ENCODE measurements at regions not wholly inside any gene's neighbourhood (a gene's known extent, or its start where the extent isn't known, plus 50 kb on each side); places are given as distances from the start of the nearest gene placed in this dataset.
"Not testable (repeated sequence)": the region's sequence is repeated elsewhere in the genome, so short reads cannot be mapped to it uniquely, and the experiment has no call there.

DNA sequence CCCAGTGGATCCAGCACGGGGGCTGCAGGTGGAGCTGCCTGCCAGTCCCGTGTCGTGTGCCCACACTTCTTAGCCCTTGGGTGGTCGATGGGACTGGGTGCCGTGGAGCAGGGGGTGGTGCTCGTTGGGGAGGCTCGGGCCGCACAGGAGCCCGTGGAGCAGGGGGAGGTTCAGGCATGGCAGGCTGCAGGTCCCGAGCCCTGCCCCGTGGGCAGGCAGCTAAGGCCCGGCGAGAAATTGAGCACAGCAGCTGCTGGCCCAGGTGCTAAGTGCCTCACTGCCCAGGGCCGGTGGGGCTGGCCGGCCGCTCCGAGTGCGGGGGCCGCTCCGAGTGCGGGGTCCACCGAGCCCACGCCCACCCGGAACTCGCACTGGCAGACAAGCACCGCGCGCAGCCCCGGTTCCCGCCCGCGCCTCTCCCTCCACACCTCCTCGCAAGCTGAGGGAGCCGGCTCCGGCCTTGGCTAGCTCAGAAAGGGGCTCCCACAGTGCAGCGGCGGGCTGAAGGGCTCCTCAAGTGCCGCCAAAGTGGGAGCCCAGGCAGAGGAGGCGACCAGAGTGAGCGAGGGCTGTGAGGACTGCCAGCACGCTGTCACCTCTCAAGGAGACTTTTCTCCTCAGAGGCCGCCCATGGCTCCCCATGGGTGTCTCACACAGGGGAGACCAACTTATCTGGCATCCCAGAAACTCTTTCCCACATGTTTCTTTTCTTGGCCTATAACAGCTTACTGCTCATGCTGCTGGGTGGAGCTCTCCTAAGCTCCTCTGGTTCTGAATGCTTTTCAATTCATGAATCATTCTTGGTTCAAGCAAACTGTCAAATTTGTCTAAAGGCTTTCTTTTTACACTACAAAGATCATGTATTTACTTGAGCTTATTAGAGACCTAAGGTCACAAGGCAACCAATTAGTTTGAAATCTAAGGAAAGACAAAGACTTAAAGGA lies 885.1 kb downstream of the KCNT2 start:
- H3K4me1 ChIP-seq (ENCODE audit: control insufficient read depth, insufficient read depth, low read length); H3K4me3 ChIP-seq (ENCODE audit: low read length); H3K27ac ChIP-seq (ENCODE audit: low read depth, low read length); H3K36me3 ChIP-seq (ENCODE audit: control insufficient read depth, insufficient read depth, low read length); H3K27me3 ChIP-seq (ENCODE audit: control insufficient read depth, insufficient read depth, low read length); H3K9ac ChIP-seq (ENCODE audit: low read length): not testable (repeated sequence)

GRCh38 chr1:195722146-195722545 lies 886.1 kb downstream of the KCNT2 start:
- H3K4me1 ChIP-seq (ENCODE audit: control insufficient read depth, insufficient read depth, low read length); H3K27ac ChIP-seq (ENCODE audit: low read depth, low read length); H3K27me3 ChIP-seq (ENCODE audit: control insufficient read depth, insufficient read depth, low read length); H3K9ac ChIP-seq (ENCODE audit: low read length); H3K36me3 ChIP-seq (ENCODE audit: control insufficient read depth, insufficient read depth, low read length): not testable (repeated sequence)
- H3K4me3 ChIP-seq (ENCODE audit: low read length): peak overlapping the region; percentile 41

DNA sequence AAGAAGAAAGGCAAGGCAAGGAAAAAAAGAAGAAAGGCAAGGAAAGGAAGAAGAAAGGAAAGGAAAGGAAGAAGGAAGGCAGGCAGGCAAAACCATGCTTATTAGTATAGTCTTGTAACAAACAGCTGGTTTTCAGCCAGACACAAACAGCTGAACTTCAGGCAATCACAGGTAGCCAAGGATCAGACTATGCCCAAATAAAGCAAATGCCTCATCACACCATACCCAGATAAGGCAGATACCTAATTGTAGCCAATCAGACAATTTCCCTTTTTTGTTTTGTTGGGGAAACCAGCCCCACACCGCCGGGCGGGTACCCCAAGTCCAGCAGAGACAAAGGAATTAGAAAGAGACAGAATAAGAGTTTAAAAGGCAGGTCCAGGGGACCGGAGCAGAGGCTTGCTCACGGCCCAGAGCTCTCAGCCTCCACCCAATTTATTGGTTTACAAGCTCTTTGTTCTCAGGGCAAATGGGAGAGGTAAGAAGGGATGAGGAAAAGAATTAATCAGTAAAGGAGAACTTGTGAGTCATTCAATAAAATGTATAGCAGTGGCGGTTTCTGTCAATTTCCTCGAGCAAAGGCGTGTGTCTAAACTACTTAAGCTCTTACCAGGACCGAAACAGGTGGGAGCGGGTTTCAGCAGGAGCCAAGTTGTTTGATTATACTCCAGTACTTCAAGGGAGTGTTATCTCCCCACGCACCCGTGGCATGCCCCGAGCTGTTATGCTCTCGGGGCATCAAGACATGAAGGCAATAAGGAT lies 886.8 kb downstream of the KCNT2 start:
- Histone ChIP-seq H3K9ac (ENCODE audit: low read length) (no peak overlapping the region), H3K27ac (ENCODE audit: low read depth, low read length) (no peak overlapping the region)

GRCh38 chr1:195717651-195718050 lies 890.6 kb downstream of the KCNT2 start:
- Histone ChIP-seq H3K36me3 (ENCODE audit: control insufficient read depth, insufficient read depth, low read length) (no peaks in the 10 kb centered on the region), H3K9ac (ENCODE audit: low read length) (no peak overlapping the region), H3K4me3 (ENCODE audit: low read length) (no peak overlapping the region), H3K27ac (ENCODE audit: low read depth, low read length) (no peak overlapping the region), H3K27me3 (ENCODE audit: control insufficient read depth, insufficient read depth, low read length) (no peaks in the 10 kb centered on the region), H3K4me1 (ENCODE audit: control insufficient read depth, insufficient read depth, low read length) (no peaks in the 10 kb centered on the region)

More for the DNA sequence above, 886.8 kb downstream of the KCNT2 start:
- Histone ChIP-seq H3K4me1 (ENCODE audit: control insufficient read depth, insufficient read depth, low read length) (no peaks in the 10 kb centered on the region), H3K36me3 (ENCODE audit: control insufficient read depth, insufficient read depth, low read length) (no peaks in the 10 kb centered on the region), H3K27me3 (ENCODE audit: control insufficient read depth, insufficient read depth, low read length) (no peaks in the 10 kb centered on the region), H3K4me3 (ENCODE audit: low read length) (peak overlapping the region; percentile 41)

- H3K27me3 ChIP-seq (ENCODE audit: control insufficient read depth, insufficient read depth, low read length): no peaks in the 10 kb centered on the region
- H3K9ac ChIP-seq (ENCODE audit: low read length): no peak overlapping the region
- H3K4me1 ChIP-seq (ENCODE audit: control insufficient read depth, insufficient read depth, low read length): no peaks in the 10 kb centered on the region
- H3K4me3 ChIP-seq (ENCODE audit: low read length): no peak overlapping the region
- H3K27ac ChIP-seq (ENCODE audit: low read depth, low read length): no peak overlapping the region
- H3K36me3 ChIP-seq (ENCODE audit: control insufficient read depth, insufficient read depth, low read length): no peaks in the 10 kb centered on the region
Observed at GRCh38 chr1:195715652-195716051, 892.6 kb downstream of the KCNT2 start.

DNA sequence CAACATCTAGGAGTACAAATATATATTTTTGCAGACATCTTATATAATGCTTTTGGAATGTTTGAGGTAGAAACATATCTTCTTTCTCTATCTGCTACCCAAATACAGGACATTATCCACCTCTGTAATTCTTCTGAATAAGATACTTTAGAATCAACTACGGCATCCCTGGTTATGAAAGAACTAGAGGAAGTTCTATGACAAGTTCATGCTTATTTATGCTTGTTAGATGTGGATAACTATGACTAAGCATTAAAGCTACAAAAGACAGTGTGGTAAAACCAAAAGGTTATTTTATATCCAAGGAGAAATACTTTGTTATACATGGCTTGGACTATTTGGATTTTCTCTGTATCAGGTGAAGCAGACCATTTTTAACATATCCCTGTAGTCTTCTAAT lies 894.0 kb downstream of the KCNT2 start:
- Histone ChIP-seq H3K27ac (ENCODE audit: low read depth, low read length) (no peak overlapping the region), H3K4me1 (ENCODE audit: control insufficient read depth, insufficient read depth, low read length) (no peaks in the 10 kb centered on the region), H3K27me3 (ENCODE audit: control insufficient read depth, insufficient read depth, low read length) (no peaks in the 10 kb centered on the region), H3K36me3 (ENCODE audit: control insufficient read depth, insufficient read depth, low read length) (no peaks in the 10 kb centered on the region), H3K9ac (ENCODE audit: low read length) (no peak overlapping the region), H3K4me3 (ENCODE audit: low read length) (no peak overlapping the region)

GRCh38 chr1:195709821-195710220 lies 898.4 kb downstream of the KCNT2 start:
- Histone ChIP-seq H3K36me3 (ENCODE audit: control insufficient read depth, insufficient read depth, low read length) (no peaks in the 10 kb centered on the region), H3K4me1 (ENCODE audit: control insufficient read depth, insufficient read depth, low read length) (no peaks in the 10 kb centered on the region), H3K27ac (ENCODE audit: low read depth, low read length) (no peak overlapping the region), H3K27me3 (ENCODE audit: control insufficient read depth, insufficient read depth, low read length) (no peaks in the 10 kb centered on the region), H3K4me3 (ENCODE audit: low read length) (no peak overlapping the region), H3K9ac (ENCODE audit: low read length) (no peak overlapping the region)

GRCh38 chr1:195704028-195704427 lies 904.2 kb downstream of the KCNT2 start:
- Histone ChIP-seq H3K36me3 (ENCODE audit: control insufficient read depth, insufficient read depth, low read length) (no peaks in the 10 kb centered on the region), H3K27me3 (ENCODE audit: control insufficient read depth, insufficient read depth, low read length) (no peaks in the 10 kb centered on the region), H3K4me3 (ENCODE audit: low read length) (no peak overlapping the region), H3K9ac (ENCODE audit: low read length) (no peak overlapping the region), H3K4me1 (ENCODE audit: control insufficient read depth, insufficient read depth, low read length) (no peaks in the 10 kb centered on the region), H3K27ac (ENCODE audit: low read depth, low read length) (no peak overlapping the region)

DNA sequence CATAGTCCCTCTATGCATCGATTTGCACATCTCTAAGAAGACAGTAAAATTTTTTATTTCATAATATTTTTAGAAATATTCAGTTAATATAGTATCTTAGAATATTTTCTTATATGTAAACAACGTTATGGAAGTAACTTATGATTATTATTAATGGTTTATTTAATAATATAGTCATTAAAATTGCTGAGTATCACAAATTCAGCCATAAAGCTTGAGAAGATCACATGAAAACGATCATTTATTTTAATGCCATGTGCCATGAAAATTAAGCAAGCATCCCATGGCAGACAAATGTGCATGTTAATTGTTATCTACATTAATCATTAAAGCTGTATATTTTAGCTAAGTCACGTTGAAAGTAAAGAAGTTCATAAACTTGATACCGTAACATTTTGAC lies 907.1 kb downstream of the KCNT2 start:
- Histone ChIP-seq H3K4me3 (ENCODE audit: low read length) (no peak overlapping the region), H3K9ac (ENCODE audit: low read length) (no peak overlapping the region), H3K27ac (ENCODE audit: low read depth, low read length) (no peak overlapping the region), H3K36me3 (ENCODE audit: control insufficient read depth, insufficient read depth, low read length) (no peaks in the 10 kb centered on the region), H3K4me1 (ENCODE audit: control insufficient read depth, insufficient read depth, low read length) (no peaks in the 10 kb centered on the region), H3K27me3 (ENCODE audit: control insufficient read depth, insufficient read depth, low read length) (no peaks in the 10 kb centered on the region)

- H3K9ac ChIP-seq (ENCODE audit: low read length): no peak overlapping the region
- no peak overlapping the region for H3K4me3 ChIP-seq (ENCODE audit: low read length)
- no peaks in the 10 kb centered on the region for H3K4me1 ChIP-seq (ENCODE audit: control insufficient read depth, insufficient read depth, low read length)
- no peak overlapping the region for H3K27ac ChIP-seq (ENCODE audit: low read depth, low read length)
- no peaks in the 10 kb centered on the region for H3K36me3 ChIP-seq (ENCODE audit: control insufficient read depth, insufficient read depth, low read length)
- H3K27me3 ChIP-seq (ENCODE audit: control insufficient read depth, insufficient read depth, low read length): no peaks in the 10 kb centered on the region
Observed at GRCh38 chr1:195697130-195697529, 911.1 kb downstream of the KCNT2 start.

- Histone ChIP-seq H3K27ac (ENCODE audit: low read depth, low read length) (no peak overlapping the region), H3K9ac (ENCODE audit: low read length) (no peak overlapping the region), H3K36me3 (ENCODE audit: control insufficient read depth, insufficient read depth, low read length) (no peaks in the 10 kb centered on the region), H3K4me3 (ENCODE audit: low read length) (no peak overlapping the region), H3K4me1 (ENCODE audit: control insufficient read depth, insufficient read depth, low read length) (no peaks in the 10 kb centered on the region), H3K27me3 (ENCODE audit: control insufficient read depth, insufficient read depth, low read length) (no peaks in the 10 kb centered on the region)
Observed at GRCh38 chr1:195686764-195687163, 921.5 kb downstream of the KCNT2 start.

GRCh38 chr1:195664628-195665027 lies 943.6 kb downstream of the KCNT2 start:
- H3K9ac ChIP-seq (ENCODE audit: low read length): no peak overlapping the region

More at GRCh38 chr1:195664628-195665027, 943.6 kb downstream of the KCNT2 start:
- Histone ChIP-seq H3K4me3 (ENCODE audit: low read length) (no peak overlapping the region), H3K36me3 (ENCODE audit: control insufficient read depth, insufficient read depth, low read length) (no peaks in the 10 kb centered on the region), H3K4me1 (ENCODE audit: control insufficient read depth, insufficient read depth, low read length) (no peaks in the 10 kb centered on the region), H3K27me3 (ENCODE audit: control insufficient read depth, insufficient read depth, low read length) (no peaks in the 10 kb centered on the region), H3K27ac (ENCODE audit: low read depth, low read length) (no peak overlapping the region)
